HG03378 (cell line): ENCODE measurements at regions not wholly inside any gene's neighbourhood (a gene's known extent, or its start where the extent isn't known, plus 50 kb on each side); places are given as distances from the start of the nearest gene placed in this dataset.
"Not testable (repeated sequence)": the region's sequence is repeated elsewhere in the genome, so short reads cannot be mapped to it uniquely, and the experiment has no call there.

ENCODE experiments used
- ATAC-seq: cut with Tn5 transposase; IDR thresholded peaks from one replicate; pipeline ENCODE4 v1.9.1; 2021; ENCODE audit warnings: mild to moderate bottlenecking, moderate library complexity; ENCODE audit not compliant: unreplicated experiment

GRCh38 chr2:111250448-111251030 lies 129.8 kb downstream of the BCL2L11 start:
- ATAC-seq = no peak

- no peak for ATAC-seq
These were observed 131.0 kb downstream of the BCL2L11 start for GRCh38 chr2:111251711-111252110.

- ATAC-seq = no peak
These were observed 131.7 kb downstream of the BCL2L11 start for GRCh38 chr2:111252436-111252835.

GRCh38 chr2:111254916-111255315 lies 134.2 kb downstream of the BCL2L11 start:
- ATAC-seq = not testable (repeated sequence)

- not testable (repeated sequence) for ATAC-seq
These were observed 135.9 kb downstream of the BCL2L11 start for GRCh38 chr2:111256628-111257027.

- ATAC-seq = not testable (repeated sequence)
These were observed 136.9 kb downstream of the BCL2L11 start for GRCh38 chr2:111257607-111258006.

- not testable (repeated sequence) for ATAC-seq
These were observed 137.6 kb downstream of the BCL2L11 start for GRCh38 chr2:111258318-111258717.

- ATAC-seq = not testable (repeated sequence)
These were observed 142.1 kb downstream of the BCL2L11 start for GRCh38 chr2:111262627-111263379.

GRCh38 chr2:111263380-111264017 lies 142.8 kb downstream of the BCL2L11 start:
- ATAC-seq = not testable (repeated sequence)

GRCh38 chr2:111264956-111265355 lies 144.2 kb downstream of the BCL2L11 start:
- not testable (repeated sequence) for ATAC-seq

- not testable (repeated sequence) for ATAC-seq
These were observed 145.8 kb downstream of the BCL2L11 start for GRCh38 chr2:111266556-111266955.

- not testable (repeated sequence) for ATAC-seq
These were observed 146.3 kb downstream of the BCL2L11 start for GRCh38 chr2:111267038-111267437.

- ATAC-seq = not testable (repeated sequence)
These were observed 149.1 kb downstream of the BCL2L11 start for GRCh38 chr2:111269761-111270323.

- ATAC-seq = not testable (repeated sequence)
These were observed 149.9 kb downstream of the BCL2L11 start for GRCh38 chr2:111270569-111270968.

GRCh38 chr2:111271647-111272304 lies 151.1 kb downstream of the BCL2L11 start:
- not testable (repeated sequence) for ATAC-seq

GRCh38 chr2:111273007-111273406 lies 152.3 kb downstream of the BCL2L11 start:
- not testable (repeated sequence) for ATAC-seq

- ATAC-seq = not testable (repeated sequence)
These were observed 154.5 kb downstream of the BCL2L11 start for GRCh38 chr2:111275047-111275853.

GRCh38 chr2:111275854-111276171 lies 155.1 kb downstream of the BCL2L11 start:
- not testable (repeated sequence) for ATAC-seq

GRCh38 chr2:111278133-111278532 lies 157.4 kb downstream of the BCL2L11 start:
- ATAC-seq = not testable (repeated sequence)

GRCh38 chr2:111280709-111281286 lies 160.1 kb downstream of the BCL2L11 start:
- ATAC-seq = not testable (repeated sequence)
